ENCODE measurements at regions not wholly inside any gene's neighbourhood (a gene's known extent, or its start where the extent isn't known, plus 50 kb on each side); places are given as distances from the start of the nearest gene placed in this dataset.

DNA sequence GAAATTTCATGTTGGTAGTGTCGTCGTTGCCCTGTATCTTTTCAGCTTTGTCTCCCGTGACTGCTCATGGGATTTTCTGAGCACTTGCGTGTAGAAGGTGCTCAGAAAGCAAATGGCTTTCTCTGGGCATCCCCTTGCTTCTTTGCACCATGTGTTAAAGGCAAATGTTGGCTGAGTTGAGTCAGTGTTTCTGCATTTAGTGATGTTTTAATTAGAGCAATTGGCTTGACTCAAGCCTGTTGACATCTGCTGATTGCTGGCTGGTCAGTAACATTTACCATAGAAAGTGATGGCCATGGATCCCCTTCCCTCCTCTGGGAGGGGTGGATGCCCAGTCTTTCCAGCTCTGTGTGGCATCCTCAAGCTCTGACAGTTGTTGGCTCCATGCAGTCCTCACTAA, 187.2 kb upstream of the MPHOSPH6 start:
- DNase-seq = no peak

DNA sequence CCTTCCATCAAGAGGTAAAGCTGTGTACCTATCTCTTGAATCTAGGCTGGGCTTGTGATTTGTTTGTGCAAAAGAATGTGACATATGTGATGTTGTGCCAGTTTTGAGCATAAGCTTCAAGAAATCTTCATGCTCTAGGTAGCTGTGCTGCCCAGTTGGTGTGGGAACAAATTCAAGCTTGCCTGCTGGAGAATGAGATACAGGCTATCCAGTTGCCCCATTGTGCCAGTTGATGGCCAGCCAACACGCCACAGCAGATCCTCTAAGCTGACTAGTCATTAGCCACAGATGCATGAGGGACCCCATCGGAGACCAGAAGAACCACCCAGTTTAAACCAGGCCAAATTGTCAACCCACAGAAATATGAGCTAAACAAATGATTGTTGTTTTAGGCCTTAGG, 180.5 kb upstream of the MPHOSPH6 start:
- no peak for DNase-seq

DNA sequence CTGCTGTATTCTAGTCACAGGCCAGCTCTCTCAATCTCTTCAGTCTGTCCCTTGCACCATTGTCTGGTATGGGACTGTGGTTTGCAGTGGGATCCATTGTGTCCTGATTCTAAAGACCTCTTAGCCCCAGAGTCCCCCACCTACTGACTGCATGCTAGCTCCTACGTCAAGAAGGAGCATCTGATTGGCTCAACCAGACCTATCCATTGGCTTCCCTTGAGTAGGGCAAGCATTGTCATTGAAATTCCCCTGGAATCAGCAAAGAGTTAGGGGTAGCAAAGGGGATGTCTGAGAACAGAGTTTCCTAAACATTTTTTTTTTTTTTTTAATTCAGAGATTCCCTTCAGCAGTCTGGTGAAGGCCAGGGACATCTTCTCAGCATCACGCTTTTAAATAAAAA, 175.3 kb upstream of the MPHOSPH6 start:
- DNase-seq = no peak

- DNase-seq = no peak
These were observed 174.1 kb upstream of the MPHOSPH6 start for GRCh38 chr16:82344157-82344556.

DNA sequence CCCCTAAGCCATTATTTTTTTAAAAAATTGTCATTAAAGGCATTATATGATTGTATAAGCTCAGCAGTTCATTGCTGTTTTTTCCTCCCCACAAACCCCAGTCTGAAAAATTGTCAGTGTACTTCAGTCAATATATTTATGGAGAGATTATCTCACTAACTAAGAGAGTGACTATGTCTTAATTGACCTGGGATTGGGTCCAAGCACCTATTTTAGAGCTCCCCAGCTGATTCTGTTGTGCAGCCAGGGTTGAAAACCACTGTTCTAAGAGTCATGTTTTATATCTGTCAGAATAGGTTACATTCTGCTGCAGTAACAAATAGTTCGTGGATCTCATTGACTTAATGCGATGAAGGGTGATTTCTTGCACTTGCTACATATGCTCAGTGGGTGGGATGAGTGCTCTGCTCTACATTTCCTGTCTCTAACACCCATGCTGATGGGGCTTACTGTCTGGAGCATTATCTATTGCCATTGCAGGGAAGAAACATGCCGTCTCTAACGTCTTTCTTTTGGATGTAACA, 171.2 kb upstream of the MPHOSPH6 start:
- no peak for DNase-seq

- no peak for DNase-seq
These were observed 170.5 kb upstream of the MPHOSPH6 start for GRCh38 chr16:82340531-82340930.

DNA sequence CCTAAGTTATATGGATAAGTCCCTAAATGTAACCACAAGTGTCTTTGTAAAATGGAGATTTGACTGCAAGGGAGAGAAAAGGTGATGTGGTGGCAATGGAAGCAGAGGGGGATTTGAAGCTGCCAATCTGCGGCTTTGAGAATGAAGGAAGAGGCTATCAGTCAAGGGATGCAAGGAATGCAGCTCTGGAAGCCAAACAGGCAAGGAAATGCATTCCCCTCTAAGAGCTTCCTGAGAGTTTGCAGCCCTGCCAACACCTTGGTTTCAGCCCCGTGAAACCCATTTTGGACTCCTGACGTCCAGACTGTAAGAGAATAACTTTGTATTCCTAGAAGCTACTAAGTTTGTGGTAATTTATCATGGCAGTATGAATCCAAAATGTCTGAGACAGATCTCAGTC, 167.3 kb upstream of the MPHOSPH6 start:
- DNase-seq = no peak

DNA sequence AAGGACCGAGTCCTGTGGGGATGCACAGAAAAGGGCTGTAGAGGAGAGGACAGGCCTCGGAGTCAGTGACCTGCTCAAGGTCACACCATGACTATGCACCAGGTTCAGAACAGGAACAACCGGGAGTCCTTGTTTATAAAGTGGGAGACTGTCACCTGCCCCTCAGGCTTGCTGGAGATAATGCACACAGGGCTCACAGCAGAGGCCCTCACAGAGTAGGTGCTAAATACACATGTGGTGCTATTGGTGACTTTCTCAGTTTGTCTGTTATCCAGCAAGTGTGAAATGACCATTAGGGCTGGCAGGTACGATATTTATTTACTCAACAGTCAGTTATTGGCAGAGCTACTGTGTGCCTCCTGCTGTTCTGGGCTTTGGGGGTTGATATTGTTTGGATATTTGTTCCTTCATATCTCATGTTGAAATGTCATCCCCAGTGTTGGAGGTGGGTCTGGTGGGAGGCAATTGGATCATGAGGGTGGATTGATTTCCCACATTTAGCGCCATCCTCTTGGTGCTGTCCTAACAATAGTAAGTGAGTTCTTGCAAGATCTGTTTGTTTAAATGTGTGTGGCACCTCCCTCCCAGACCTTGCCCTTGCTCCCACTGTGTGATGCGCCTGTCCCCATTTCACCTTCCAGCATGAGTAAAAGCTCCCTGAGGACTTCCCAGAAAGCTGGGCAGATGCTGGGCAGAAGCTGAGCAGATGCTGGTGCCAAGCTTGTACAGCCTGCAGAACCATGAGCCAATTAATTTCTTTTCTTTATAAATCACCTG, 162.1 kb upstream of the MPHOSPH6 start:
- DNase-seq = no peak

- no peak for DNase-seq
These were observed 161.4 kb upstream of the MPHOSPH6 start for GRCh38 chr16:82331397-82331796.

- no peak for DNase-seq
These were observed 159.6 kb upstream of the MPHOSPH6 start for GRCh38 chr16:82329504-82330192.

DNA sequence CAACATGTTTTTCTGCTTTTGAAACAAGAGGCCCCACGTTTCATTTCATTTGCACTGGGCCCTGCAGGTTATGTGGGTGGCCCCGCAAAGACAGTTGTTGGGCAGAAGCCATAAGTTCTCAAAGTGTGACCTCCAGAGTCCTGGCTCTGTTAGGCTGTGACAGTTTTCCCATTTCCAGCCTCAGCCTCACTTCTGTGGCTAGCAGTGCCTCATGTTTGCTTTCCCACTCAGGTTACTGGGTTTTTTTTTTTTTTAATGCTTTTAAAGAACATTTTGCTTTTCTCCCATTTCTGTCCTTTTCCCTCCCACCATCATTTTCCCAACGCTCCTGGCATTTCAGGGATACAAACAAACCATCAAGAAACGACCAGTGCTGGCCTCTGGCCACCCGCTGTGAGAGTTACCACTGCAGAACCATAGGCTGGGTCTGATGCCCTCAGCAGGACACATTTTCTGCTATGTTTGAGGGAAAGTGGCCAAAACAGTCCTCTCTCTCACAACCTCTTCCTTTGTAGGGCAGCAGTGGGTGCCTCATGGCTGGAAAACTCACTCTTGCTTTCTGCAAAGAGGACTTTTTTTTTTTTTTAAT, 159.0 kb upstream of the MPHOSPH6 start:
- no peak for DNase-seq

- DNase-seq = no peak
These were observed 153.1 kb upstream of the MPHOSPH6 start for GRCh38 chr16:82323171-82323570.

GRCh38 chr16:82322177-82322576, 152.2 kb upstream of the MPHOSPH6 start:
- DNase-seq = no peak

- DNase-seq = no peak
These were observed 149.0 kb upstream of the MPHOSPH6 start for GRCh38 chr16:82319038-82319437.

DNA sequence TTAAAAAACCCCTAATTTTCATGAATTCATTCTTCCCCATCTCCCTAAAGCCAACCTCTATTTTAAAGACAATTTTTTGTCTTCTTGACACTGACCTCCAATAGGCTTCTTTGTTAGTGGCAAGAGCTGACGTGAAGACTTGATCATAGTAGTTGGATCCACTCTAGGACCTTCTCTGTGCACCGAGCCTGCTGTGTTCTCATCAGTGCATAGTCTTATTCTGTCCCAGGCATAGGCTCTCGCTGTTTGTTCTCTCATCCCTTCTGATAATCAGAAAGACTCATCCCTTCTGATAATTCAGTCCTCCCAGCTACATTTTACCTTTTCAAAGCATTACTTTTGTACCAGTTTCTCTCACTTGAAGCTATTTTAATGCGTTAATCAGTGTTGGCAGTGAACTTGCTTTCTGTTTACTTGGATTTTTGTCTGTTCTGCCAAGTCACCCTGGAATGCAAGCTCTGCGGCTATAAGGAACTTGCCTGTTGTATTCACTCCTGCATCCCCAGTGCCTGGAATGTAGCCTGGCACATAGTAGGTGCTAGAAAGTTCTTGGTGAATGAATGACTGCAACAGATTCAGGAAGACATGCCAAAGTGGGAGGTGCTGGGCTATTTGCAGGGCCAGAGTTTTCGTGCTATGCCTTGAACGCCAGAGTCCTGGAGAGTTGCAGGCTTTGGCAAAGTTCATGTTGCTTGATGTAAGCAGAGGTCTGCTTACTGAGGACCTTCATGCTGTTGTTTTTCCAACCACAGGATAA, 147.6 kb upstream of the MPHOSPH6 start:
- no peak for DNase-seq

DNA sequence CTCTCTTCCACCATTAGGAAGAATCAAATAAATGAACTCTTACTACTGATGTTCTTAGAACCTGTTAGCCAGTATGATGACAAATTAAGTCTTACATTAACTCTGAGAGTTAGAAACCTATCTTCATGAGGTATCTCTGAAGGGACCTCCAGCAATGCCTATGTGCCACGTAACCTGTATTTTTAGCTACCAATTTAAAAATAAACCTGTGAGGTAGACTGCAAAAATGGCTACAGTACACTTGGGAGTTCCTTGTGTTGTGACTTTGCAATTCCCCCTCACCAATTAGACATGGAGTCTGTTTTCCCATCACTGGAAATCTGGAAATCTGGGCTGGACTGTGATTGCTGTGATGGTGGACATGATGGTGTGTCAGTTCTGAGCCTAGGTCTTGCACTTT, 143.7 kb upstream of the MPHOSPH6 start:
- no peak for DNase-seq

DNA sequence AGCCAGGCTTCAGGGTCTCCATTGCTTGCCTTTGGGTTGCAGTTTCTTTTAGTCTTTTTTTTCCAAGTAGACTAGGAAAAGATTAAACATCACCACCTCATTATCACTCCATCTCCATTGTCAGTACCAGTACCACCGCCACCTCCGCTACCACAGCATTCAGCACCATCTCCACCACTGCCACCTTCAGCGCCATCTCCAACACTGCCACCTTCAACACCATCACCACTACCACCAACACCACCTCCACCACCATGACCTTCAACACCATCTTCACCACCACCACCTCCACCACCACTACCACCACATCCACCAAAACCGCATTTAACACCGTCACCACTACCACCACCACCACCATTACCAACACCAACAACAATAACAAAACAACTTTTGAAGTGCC, 141.5 kb upstream of the MPHOSPH6 start:
- no peak for DNase-seq

GRCh38 chr16:82302042-82302727, 132.2 kb upstream of the MPHOSPH6 start:
- DNase-seq = no peak

- no peak for DNase-seq
These were observed 131.2 kb upstream of the MPHOSPH6 start for GRCh38 chr16:82301146-82301755.

GRCh38 chr16:82300374-82300951, 130.4 kb upstream of the MPHOSPH6 start:
- DNase-seq = no peak

GRCh38 chr16:82298472-82298871, 128.4 kb upstream of the MPHOSPH6 start:
- no peak for DNase-seq
